Mesothelial cell of epicardium (in vitro differentiated cells): ENCODE measurements at regions not wholly inside any gene's neighbourhood (a gene's known extent, or its start where the extent isn't known, plus 50 kb on each side); places are given as distances from the start of the nearest gene placed in this dataset.

Experiments used
- DNase-seq, 2 experiments: peaks; one replicate each; pipeline ENCODE4 v3.0.0; 2021; ENCODE audit warnings: low spot score in 2 of 2; ENCODE audit not compliant: unreplicated experiment in 2 of 2
- H3K27ac Mint-ChIP-seq: 2 replicates; pipeline ENCODE4 v1.8.0; 2021; ENCODE audit warnings: mixed read lengths
- H3K27me3 Mint-ChIP-seq: 2 replicates; pipeline ENCODE4 v1.8.0; 2021; ENCODE audit warnings: low read depth, mixed read lengths
- H3K36me3 Mint-ChIP-seq: 2 replicates; pipeline ENCODE4 v1.8.0; 2021; ENCODE audit warnings: mixed read lengths
- H3K4me1 Mint-ChIP-seq: 2 replicates; pipeline ENCODE4 v1.8.0; 2021; ENCODE audit warnings: mixed read lengths
- H3K4me3 Mint-ChIP-seq: 2 replicates; pipeline ENCODE4 v1.8.0; 2021; ENCODE audit warnings: mild to moderate bottlenecking, moderate library complexity, mixed read lengths
- H3K9me3 Mint-ChIP-seq: 2 replicates; pipeline ENCODE4 v1.8.0; 2021; ENCODE audit warnings: mixed read lengths
- CTCF ChIP-seq: fragments of 200-600 bp; sonication (generic); IDR thresholded peaks from one replicate; pipeline ENCODE4 v1.5.0; 2021; ENCODE audit warnings: antibody characterized with exemption; ENCODE audit not compliant: unreplicated experiment

- peaks cover 12% of the 10 kb centered on the region for H3K9me3 Mint-ChIP-seq
- no peak overlapping the region for H3K4me3 Mint-ChIP-seq
- peaks cover 22% of the 10 kb centered on the region for H3K4me1 Mint-ChIP-seq
- no peaks in the 10 kb centered on the region for H3K36me3 Mint-ChIP-seq
- peaks cover 48% of the 10 kb centered on the region for H3K27me3 Mint-ChIP-seq
- H3K27ac Mint-ChIP-seq, result no peak overlapping the region
- TF ChIP-seq CTCF, result no peak
- DNase-seq, result no peak
These were observed 478.4 kb upstream of the CFAP20DC start for GRCh38 chr3:59528251-59528650.

DNA sequence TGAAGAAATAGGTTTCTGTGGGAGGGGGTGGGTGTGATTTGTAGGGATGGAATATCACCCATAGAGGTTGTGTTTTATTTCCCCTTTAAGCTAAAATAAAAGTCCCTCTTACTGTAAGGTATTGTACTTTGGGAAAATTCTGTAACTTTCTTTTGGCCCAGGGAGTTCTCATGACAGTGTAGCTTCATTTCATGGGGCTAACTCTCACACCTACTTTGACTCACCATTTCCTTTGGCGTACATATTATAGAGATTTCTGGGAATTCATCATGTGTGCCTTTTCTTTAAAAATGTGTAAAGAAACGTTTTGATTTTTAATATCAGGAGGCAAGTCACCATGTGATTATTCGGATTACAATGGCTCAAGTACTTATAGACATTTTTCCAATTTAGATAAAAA, 477.7 kb upstream of the CFAP20DC start:
- peaks cover 12% of the 10 kb centered on the region for H3K9me3 Mint-ChIP-seq
- H3K27ac Mint-ChIP-seq, result no peak overlapping the region
- no peak overlapping the region for H3K4me3 Mint-ChIP-seq
- TF ChIP-seq CTCF, result no peak
- no peaks in the 10 kb centered on the region for H3K36me3 Mint-ChIP-seq
- H3K27me3 Mint-ChIP-seq, result peaks cover 49% of the 10 kb centered on the region
- no peak for DNase-seq
- peaks cover 19% of the 10 kb centered on the region for H3K4me1 Mint-ChIP-seq

DNA sequence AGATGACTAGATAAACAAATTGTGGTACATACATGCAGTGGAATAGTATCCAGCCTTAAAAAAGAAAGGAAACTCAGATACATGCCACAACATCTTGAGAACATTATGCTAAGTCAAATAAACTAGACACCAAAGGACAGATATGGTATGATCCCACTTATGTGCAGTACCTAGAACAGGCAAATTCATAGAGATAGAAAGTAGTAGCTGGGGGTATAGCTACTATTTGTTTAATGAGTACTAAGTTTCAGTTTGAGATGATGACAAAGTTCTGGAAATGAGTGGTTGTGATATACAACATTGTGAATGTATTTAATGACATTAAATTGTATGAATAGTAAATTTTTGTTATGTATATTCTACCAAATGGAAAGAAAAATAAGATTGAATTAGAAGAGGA, 477.2 kb upstream of the CFAP20DC start:
- no peak for TF ChIP-seq CTCF

DNA sequence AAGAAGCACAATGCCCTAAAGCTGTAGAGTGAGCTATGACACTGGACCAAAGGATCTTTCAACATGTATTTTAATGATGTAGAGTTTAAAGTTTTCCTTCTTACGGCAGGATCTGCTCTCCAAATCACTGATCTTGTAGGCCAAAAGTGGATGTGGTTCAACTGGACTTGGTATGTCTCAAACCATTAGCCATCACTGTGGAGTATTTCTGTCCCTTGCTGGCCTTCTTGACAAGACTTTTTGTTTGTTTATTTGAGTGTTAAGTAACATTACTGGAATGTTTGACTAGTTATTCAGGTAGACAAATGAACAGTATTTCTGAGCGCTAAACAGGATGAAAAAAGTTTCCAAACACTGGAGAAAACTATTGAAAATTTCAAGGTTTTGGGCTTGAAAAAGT, 472.7 kb upstream of the CFAP20DC start:
- no peak for DNase-seq
- Mint-ChIP-seq H3K36me3 (no peaks in the 10 kb centered on the region), H3K9me3 (peaks cover 12% of the 10 kb centered on the region), H3K27ac (no peak overlapping the region), H3K4me1 (no peaks in the 10 kb centered on the region), H3K4me3 (no peak overlapping the region), H3K27me3 (peaks cover 47% of the 10 kb centered on the region)
- TF ChIP-seq CTCF, result no peak

More for the DNA sequence above, 477.2 kb upstream of the CFAP20DC start:
- Mint-ChIP-seq H3K9me3 (peaks cover 12% of the 10 kb centered on the region), H3K36me3 (no peaks in the 10 kb centered on the region), H3K27me3 (peaks cover 54% of the 10 kb centered on the region), H3K27ac (no peak overlapping the region), H3K4me1 (peaks cover 15% of the 10 kb centered on the region), H3K4me3 (no peak overlapping the region)
- no peak for DNase-seq

GRCh38 chr3:59519094-59519493, 469.3 kb upstream of the CFAP20DC start:
- Mint-ChIP-seq H3K9me3 (no peaks in the 10 kb centered on the region), H3K36me3 (no peaks in the 10 kb centered on the region), H3K4me3 (no peak overlapping the region), H3K27ac (no peak overlapping the region), H3K27me3 (peaks cover 31% of the 10 kb centered on the region), H3K4me1 (no peaks in the 10 kb centered on the region)
- no peak for DNase-seq
- TF ChIP-seq CTCF, result no peak

- no peak for DNase-seq
- H3K36me3 Mint-ChIP-seq, result no peaks in the 10 kb centered on the region
- TF ChIP-seq CTCF, result no peak
- no peak overlapping the region for H3K27ac Mint-ChIP-seq
- H3K27me3 Mint-ChIP-seq, result peaks cover 25% of the 10 kb centered on the region
- no peaks in the 10 kb centered on the region for H3K9me3 Mint-ChIP-seq
- no peak overlapping the region for H3K4me3 Mint-ChIP-seq
- no peaks in the 10 kb centered on the region for H3K4me1 Mint-ChIP-seq
These were observed 468.6 kb upstream of the CFAP20DC start for GRCh38 chr3:59518283-59519055.
